ENCODE measurements at regions not wholly inside any gene's neighbourhood (a gene's known extent, or its start where the extent isn't known, plus 50 kb on each side); places are given as distances from the start of the nearest gene placed in this dataset.
A peak's percentile ranks its signal among the peaks of the same experiment; 100 is the strongest.

- Histone ChIP-seq H3K27ac (no peak overlapping the region), H3K9me3 (no peaks in the 10 kb centered on the region), H3K4me3 (no peak overlapping the region), H3K4me1 (no peaks in the 10 kb centered on the region), H3K36me3 (no peaks in the 10 kb centered on the region), H3K27me3 (no peaks in the 10 kb centered on the region)
- ATAC-seq: no peak
- TF ChIP-seq POLR2AphosphoS5 (IDR thresholded peaks at IDR 0.05): no peak
- no peak for TF ChIP-seq POLR2A (IDR thresholded peaks at IDR 0.05)
- TF ChIP-seq CTCF (IDR thresholded peaks at IDR 0.05): no peak
- no peak for TF ChIP-seq EP300 (IDR thresholded peaks at IDR 0.05)
These were observed 208.0 kb upstream of the SPRY2 start for GRCh38 chr13:80548915-80549314.

DNA sequence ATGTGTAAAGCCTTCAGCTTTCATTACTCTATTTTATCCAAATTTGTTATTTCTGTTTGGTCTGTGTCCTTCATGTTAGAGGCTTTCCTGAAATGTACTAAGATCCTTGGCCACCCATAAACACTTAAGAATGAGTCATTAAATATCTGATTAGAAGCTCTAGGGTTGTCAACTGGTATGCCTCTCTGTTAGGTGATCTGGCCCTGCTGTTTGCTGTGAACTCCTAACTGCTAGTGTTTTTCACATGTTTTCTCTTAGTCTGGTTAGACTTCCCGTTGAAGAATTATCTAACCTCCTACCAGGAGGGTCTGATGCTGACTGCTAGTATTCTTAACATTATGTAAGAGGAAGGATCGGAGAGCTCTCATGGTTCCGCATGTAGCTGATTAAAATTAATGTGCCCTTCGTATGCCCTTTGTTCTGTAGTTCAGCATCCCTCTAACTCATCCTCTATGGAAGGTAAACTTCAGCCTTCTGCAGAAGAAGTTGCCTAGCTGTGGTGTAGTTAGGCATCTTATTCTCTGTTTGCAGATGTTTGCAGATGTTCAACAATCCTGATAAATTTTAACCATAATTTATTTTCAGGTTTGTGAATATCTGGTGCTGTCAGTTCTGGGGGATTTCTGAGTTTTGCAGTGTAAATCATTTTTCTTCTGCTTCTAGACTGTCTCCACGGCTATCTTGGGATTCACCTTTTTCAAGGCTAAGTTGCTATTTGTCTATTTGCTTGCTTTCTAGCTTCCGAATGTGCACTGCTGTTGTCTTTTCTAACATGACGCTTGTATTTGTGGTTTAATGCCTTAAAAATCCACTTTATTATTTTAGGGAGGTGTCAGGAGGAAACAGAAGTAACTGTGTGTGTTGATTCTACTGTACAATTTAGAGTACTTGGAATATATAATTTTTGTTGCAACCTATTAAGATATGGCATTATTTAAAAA lies 207.2 kb upstream of the SPRY2 start:
- peak; percentile 46 for ATAC-seq
- 44 to 52% methylated on average over 6 to 7 of the region's 7 CpGs for WGBS, 2 donors (ENCODE audit: low coverage in 1 of 2)
- peak overlapping the region in 2 of 4 donors; percentile 2 to 50 for H3K27ac ChIP-seq

GRCh38 chr13:80547341-80547740 lies 206.4 kb upstream of the SPRY2 start:
- Histone ChIP-seq H3K36me3 (no peaks in the 10 kb centered on the region), H3K9me3 (peaks cover 0 to 3% (median 0%) of the 10 kb centered on the region in 3 donors), H3K4me1 (no peaks in the 10 kb centered on the region), H3K4me3 (no peak overlapping the region), H3K27me3 (no peaks in the 10 kb centered on the region), H3K27ac (no peak overlapping the region)
- TF ChIP-seq POLR2A (IDR thresholded peaks at IDR 0.05) (no peak), EP300 (IDR thresholded peaks at IDR 0.05) (no peak), POLR2AphosphoS5 (IDR thresholded peaks at IDR 0.05) (no peak), CTCF (IDR thresholded peaks at IDR 0.05) (no peak)
- no peak for ATAC-seq
- WGBS, 2 donors (ENCODE audit: low coverage in 1 of 2): 50% methylated on average over 1 of the region's 1 CpG; no CpG with 5 or more reads in 1 of the 2 donors

More for the DNA sequence above, 207.2 kb upstream of the SPRY2 start:
- no peaks in the 10 kb centered on the region for H3K36me3 ChIP-seq
- H3K4me1 ChIP-seq: no peaks in the 10 kb centered on the region
- H3K27me3 ChIP-seq: no peaks in the 10 kb centered on the region
- H3K9me3 ChIP-seq: no peaks in the 10 kb centered on the region
- TF ChIP-seq CTCF (IDR thresholded peaks at IDR 0.05) (no peak), POLR2AphosphoS5 (IDR thresholded peaks at IDR 0.05) (no peak), EP300 (IDR thresholded peaks at IDR 0.05) (no peak), POLR2A (IDR thresholded peaks at IDR 0.05) (no peak)
- H3K4me3 ChIP-seq: no peak overlapping the region

DNA sequence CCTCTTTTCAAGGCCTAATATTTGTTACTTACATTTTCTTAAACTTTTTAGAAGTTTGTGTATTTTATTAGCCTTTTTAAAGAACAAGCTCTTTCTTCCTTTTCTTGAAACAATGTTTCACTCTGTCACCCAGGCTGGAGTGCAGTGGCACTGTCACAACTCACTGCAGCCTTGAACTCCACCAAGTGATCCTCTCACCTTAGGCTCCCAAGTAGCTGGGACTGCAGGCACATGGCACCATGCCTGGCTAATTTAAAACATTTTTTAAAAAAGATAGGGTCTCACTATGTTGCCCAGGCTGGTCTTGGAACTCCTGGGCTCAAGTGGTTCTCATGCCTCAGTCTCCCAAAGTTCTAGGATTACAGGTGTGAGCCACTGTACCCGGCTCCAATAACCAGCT lies 192.2 kb upstream of the SPRY2 start:
- no peaks in the 10 kb centered on the region for H3K27me3 ChIP-seq
- TF ChIP-seq CTCF (IDR thresholded peaks at IDR 0.05) (no peak), POLR2AphosphoS5 (IDR thresholded peaks at IDR 0.05) (no peak), POLR2A (IDR thresholded peaks at IDR 0.05) (no peak), EP300 (IDR thresholded peaks at IDR 0.05) (no peak)
- no peak overlapping the region for H3K27ac ChIP-seq
- no peak overlapping the region for H3K4me3 ChIP-seq
- ATAC-seq: no peak
- H3K9me3 ChIP-seq: peaks cover 0 to 6% (median 0%) of the 10 kb centered on the region in 3 donors
- no peaks in the 10 kb centered on the region for H3K36me3 ChIP-seq
- WGBS, 2 donors (ENCODE audit: low coverage in 1 of 2): 87 to 100% methylated on average over 1 of the region's 1 CpG
- H3K4me1 ChIP-seq: no peaks in the 10 kb centered on the region

DNA sequence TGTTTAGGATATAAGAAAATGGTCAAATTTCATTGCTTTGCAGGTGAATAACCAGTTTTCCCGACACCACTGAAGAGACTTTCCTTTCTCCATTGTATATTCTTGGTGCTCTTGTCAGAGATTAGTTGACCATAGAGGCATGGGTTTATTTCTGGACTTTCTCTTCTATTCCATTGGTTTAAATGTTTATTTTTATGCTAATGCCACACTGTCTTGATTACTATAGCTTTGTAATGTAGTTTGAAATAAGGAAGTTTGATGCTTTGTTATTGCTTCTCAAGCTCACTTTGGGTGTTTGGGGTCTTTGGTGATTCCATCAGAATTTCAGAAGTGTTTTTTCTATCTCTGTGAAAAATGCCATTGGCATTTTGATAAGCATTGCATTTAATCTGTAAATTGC lies 190.0 kb upstream of the SPRY2 start:
- peaks cover 0 to 6% (median 0%) of the 10 kb centered on the region in 3 donors for H3K9me3 ChIP-seq
- TF ChIP-seq EP300 (IDR thresholded peaks at IDR 0.05) (no peak), CTCF (IDR thresholded peaks at IDR 0.05) (no peak), POLR2AphosphoS5 (IDR thresholded peaks at IDR 0.05) (no peak), POLR2A (IDR thresholded peaks at IDR 0.05) (no peak)
- H3K27ac ChIP-seq: no peak overlapping the region
- no peaks in the 10 kb centered on the region for H3K27me3 ChIP-seq
- H3K4me3 ChIP-seq: no peak overlapping the region
- H3K36me3 ChIP-seq: no peaks in the 10 kb centered on the region
- no peak for ATAC-seq
- H3K4me1 ChIP-seq: no peaks in the 10 kb centered on the region
- 92 to 100% methylated on average over 1 of the region's 1 CpG for WGBS, 2 donors (ENCODE audit: low coverage in 1 of 2)

Data from gastroesophageal sphincter (tissue), 4 donors.